Fibroblast of villous mesenchyme (primary cell): ENCODE measurements at regions not wholly inside any gene's neighbourhood (a gene's known extent, or its start where the extent isn't known, plus 50 kb on each side); places are given as distances from the start of the nearest gene placed in this dataset.

Source experiments
- DNase-seq: peaks from one replicate; pipeline ENCODE4 v3.0.0-alpha.2; 2010; ENCODE audit warnings: low read depth
- H3K4me3 ChIP-seq: 2 replicates; pipeline ENCODE4 v1.5.1; 2011; ENCODE audit warnings: low read depth, mild to moderate bottlenecking, low read length
- CTCF ChIP-seq: IDR thresholded peaks from 2 replicates; pipeline ENCODE4 v1.5.1; 2012; ENCODE audit warnings: low read depth, mild to moderate bottlenecking, low read length; ENCODE audit not compliant: insufficient read depth

DNA sequence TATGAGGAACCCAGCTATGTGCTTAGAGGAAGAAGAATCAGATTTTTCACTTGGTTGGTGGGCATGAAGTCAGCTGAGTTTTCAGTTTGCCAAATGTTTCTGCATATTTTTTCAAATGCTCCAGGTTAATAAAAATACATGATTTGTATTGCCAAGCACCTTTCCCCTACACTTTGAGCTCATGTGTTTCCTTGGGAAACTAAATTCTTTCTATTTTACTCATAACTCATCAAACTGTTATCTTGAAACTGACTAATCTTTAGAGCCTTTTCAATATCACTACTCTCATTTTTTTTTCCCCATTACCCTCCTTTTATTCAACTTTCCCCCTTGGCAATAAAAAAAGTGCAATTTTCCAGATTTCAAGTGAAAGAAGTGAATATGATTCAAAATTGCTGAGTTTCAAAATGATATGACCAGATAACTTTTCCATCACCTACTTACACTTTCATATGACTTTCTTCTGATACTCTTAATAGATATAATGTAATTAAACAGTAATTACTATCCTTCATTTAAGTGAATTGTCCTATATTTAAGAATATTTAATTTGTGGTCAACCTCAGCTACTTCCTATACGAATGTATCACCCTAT lies 91.9 kb upstream of the SOX6 start:
- H3K4me3 ChIP-seq = no peak overlapping the region
- DNase-seq = no peak
- no peak for TF ChIP-seq CTCF

- TF ChIP-seq CTCF = no peak
- DNase-seq = no peak
- H3K4me3 ChIP-seq = no peak overlapping the region
Observed at GRCh38 chr11:16441461-16441860, 85.1 kb upstream of the SOX6 start.

GRCh38 chr11:16440136-16440535 lies 83.8 kb upstream of the SOX6 start:
- TF ChIP-seq CTCF = no peak
- no peak for DNase-seq
- no peak overlapping the region for H3K4me3 ChIP-seq

GRCh38 chr11:16434036-16434435 lies 77.7 kb upstream of the SOX6 start:
- no peak overlapping the region for H3K4me3 ChIP-seq
- no peak for DNase-seq
- TF ChIP-seq CTCF = no peak

DNA sequence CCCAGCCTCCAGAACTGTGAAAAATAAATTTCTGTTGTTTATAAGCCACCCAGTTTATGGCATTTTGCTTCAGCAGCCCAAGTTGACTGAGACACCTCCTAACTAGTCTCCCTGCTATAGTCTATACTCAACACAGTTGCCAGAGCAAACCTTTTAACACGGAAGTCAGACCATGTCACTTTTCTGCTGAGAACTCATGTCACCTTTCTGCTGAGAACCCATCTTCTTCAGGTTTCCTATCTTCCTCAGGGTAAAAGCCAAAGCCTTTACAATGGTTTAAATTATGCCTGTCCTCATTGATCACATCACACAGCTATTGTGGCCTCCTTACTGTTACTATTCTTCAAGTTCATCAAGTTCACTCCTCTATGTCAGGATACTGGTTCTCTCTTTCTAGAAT lies 74.3 kb upstream of the SOX6 start:
- no peak overlapping the region for H3K4me3 ChIP-seq
- DNase-seq = no peak
- no peak for TF ChIP-seq CTCF

GRCh38 chr11:16421826-16422225 lies 65.5 kb upstream of the SOX6 start:
- no peak overlapping the region for H3K4me3 ChIP-seq
- no peak for TF ChIP-seq CTCF
- no peak for DNase-seq

DNA sequence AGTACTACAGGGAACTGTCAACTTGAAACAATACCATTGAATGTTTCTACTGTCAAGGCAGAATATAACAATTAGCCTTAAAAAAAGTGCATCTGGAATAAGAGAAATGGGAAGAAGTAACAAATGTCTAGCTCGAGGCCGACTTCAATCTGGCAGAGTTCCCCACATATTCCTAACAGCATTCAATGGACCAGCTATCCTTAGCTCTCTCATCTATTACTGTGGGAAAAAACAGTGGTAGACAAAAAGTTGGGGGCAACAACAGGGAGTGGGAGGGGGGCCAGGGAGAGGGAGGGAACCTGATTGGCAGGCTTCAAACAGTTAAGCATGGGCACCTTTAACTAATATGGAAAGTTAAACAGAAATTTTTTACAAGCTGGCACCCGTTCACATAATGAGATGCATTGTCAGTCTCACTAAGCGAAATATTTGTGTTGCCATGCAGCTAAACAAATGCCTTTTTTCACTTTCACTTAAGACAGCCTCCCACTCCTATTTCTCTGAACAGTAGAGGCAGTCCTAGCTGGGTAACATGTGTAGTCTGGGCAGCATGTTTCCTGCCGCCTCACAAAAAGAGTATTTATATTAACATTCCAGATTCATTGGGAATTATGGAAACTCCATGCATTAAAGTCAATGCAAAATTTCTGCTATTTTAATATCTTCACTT lies 62.2 kb upstream of the SOX6 start:
- H3K4me3 ChIP-seq = no peak overlapping the region
- no peak for TF ChIP-seq CTCF
- DNase-seq = no peak
